ENCODE measurements at regions not wholly inside any gene's neighbourhood (a gene's known extent, or its start where the extent isn't known, plus 50 kb on each side); places are given as distances from the start of the nearest gene placed in this dataset.
"Not testable (repeated sequence)": the region's sequence is repeated elsewhere in the genome, so short reads cannot be mapped to it uniquely, and the experiment has no call there.

- not testable (repeated sequence) for TF ChIP-seq NR2F2 (IDR thresholded peaks at IDR 0.05); EGR1 (IDR thresholded peaks at IDR 0.05; ENCODE audit: low read depth in 2 of 2); TAF1 (conservative IDR thresholded peaks at IDR 0.05); MAX (IDR thresholded peaks at IDR 0.05); YY1 (IDR thresholded peaks at IDR 0.05); RXRA (IDR thresholded peaks at IDR 0.05); RAD21 (IDR thresholded peaks at IDR 0.05)
- TF ChIP-seq, protein P1, sequence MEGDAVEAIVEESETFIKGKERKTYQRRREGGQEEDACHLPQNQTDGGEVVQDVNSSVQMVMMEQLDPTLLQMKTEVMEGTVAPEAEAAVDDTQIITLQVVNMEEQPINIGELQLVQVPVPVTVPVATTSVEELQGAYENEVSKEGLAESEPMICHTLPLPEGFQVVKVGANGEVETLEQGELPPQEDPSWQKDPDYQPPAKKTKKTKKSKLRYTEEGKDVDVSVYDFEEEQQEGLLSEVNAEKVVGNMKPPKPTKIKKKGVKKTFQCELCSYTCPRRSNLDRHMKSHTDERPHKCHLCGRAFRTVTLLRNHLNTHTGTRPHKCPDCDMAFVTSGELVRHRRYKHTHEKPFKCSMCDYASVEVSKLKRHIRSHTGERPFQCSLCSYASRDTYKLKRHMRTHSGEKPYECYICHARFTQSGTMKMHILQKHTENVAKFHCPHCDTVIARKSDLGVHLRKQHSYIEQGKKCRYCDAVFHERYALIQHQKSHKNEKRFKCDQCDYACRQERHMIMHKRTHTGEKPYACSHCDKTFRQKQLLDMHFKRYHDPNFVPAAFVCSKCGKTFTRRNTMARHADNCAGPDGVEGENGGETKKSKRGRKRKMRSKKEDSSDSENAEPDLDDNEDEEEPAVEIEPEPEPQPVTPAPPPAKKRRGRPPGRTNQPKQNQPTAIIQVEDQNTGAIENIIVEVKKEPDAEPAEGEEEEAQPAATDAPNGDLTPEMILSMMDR (IDR thresholded peaks at IDR 0.05; ENCODE audit: low read depth, low read length, missing input control) = not testable (repeated sequence)
- TF ChIP-seq, protein P2, sequence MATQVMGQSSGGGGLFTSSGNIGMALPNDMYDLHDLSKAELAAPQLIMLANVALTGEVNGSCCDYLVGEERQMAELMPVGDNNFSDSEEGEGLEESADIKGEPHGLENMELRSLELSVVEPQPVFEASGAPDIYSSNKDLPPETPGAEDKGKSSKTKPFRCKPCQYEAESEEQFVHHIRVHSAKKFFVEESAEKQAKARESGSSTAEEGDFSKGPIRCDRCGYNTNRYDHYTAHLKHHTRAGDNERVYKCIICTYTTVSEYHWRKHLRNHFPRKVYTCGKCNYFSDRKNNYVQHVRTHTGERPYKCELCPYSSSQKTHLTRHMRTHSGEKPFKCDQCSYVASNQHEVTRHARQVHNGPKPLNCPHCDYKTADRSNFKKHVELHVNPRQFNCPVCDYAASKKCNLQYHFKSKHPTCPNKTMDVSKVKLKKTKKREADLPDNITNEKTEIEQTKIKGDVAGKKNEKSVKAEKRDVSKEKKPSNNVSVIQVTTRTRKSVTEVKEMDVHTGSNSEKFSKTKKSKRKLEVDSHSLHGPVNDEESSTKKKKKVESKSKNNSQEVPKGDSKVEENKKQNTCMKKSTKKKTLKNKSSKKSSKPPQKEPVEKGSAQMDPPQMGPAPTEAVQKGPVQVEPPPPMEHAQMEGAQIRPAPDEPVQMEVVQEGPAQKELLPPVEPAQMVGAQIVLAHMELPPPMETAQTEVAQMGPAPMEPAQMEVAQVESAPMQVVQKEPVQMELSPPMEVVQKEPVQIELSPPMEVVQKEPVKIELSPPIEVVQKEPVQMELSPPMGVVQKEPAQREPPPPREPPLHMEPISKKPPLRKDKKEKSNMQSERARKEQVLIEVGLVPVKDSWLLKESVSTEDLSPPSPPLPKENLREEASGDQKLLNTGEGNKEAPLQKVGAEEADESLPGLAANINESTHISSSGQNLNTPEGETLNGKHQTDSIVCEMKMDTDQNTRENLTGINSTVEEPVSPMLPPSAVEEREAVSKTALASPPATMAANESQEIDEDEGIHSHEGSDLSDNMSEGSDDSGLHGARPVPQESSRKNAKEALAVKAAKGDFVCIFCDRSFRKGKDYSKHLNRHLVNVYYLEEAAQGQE (IDR thresholded peaks at IDR 0.05) = not testable (repeated sequence)
- TF ChIP-seq, protein P3, sequence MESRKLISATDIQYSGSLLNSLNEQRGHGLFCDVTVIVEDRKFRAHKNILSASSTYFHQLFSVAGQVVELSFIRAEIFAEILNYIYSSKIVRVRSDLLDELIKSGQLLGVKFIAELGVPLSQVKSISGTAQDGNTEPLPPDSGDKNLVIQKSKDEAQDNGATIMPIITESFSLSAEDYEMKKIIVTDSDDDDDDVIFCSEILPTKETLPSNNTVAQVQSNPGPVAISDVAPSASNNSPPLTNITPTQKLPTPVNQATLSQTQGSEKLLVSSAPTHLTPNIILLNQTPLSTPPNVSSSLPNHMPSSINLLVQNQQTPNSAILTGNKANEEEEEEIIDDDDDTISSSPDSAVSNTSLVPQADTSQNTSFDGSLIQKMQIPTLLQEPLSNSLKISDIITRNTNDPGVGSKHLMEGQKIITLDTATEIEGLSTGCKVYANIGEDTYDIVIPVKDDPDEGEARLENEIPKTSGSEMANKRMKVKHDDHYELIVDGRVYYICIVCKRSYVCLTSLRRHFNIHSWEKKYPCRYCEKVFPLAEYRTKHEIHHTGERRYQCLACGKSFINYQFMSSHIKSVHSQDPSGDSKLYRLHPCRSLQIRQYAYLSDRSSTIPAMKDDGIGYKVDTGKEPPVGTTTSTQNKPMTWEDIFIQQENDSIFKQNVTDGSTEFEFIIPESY (IDR thresholded peaks at IDR 0.05) = not testable (repeated sequence)
Observed at GRCh38 chr7:150004843-150005242, 131.1 kb downstream of the ATP6V0E2 start.

All from liver (tissue), 3 donors.